Uterus (tissue), 3 donors: ENCODE measurements at regions not wholly inside any gene's neighbourhood (a gene's known extent, or its start where the extent isn't known, plus 50 kb on each side); places are given as distances from the start of the nearest gene placed in this dataset.

Experiments
- DNase-seq, 2 donors: peaks; one replicate each; pipeline ENCODE4 v3.0.0-alpha.2; 2019 to 2020
- H3K27ac ChIP-seq, 2 donors: fragments of 200-600 bp; sonication (generic); 1 replicate in 1 of 2; 2 replicates in 1 of 2; pipeline ENCODE4 v1.5.1; 2016 to 2018
- H3K27me3 ChIP-seq, 2 donors: fragments of 200-600 bp; sonication (generic); one replicate each; pipeline ENCODE4 v1.5.1; 2018 to 2019; ENCODE audit warnings: control low read depth in 1 of 2
- H3K36me3 ChIP-seq, 2 donors: fragments of 200-600 bp; sonication (generic); one replicate each; pipeline ENCODE4 v1.5.1; 2019; ENCODE audit warnings: control low read depth in 1 of 2
- H3K4me1 ChIP-seq, 2 donors: fragments of 200-600 bp; sonication (generic); one replicate each; pipeline ENCODE4 v1.5.1; 2018 to 2019; ENCODE audit warnings: control low read depth in 1 of 2
- H3K4me3 ChIP-seq, 2 donors: fragments of 200-600 bp; sonication (generic); 1 replicate in 1 of 2; 2 replicates in 1 of 2; pipeline ENCODE4 v1.5.1; 2018 to 2019; ENCODE audit warnings: mild to moderate bottlenecking in 1 of 2
- H3K9me3 ChIP-seq, 2 donors: fragments of 200-600 bp; sonication (generic); one replicate each; pipeline ENCODE4 v1.5.1; 2019; ENCODE audit warnings: control low read depth in 1 of 2
- CTCF ChIP-seq, 4 experiments: fragments of 200-600 bp in 2 of 4; fragments of 450-650 bp in 2 of 4; sonication (generic) in 2 of 4; IDR thresholded peaks; one replicate each; pipeline ENCODE4 v1.5.1; 2016 to 2019; ENCODE audit warnings: antibody characterized with exemption in 4 of 4, mild to moderate bottlenecking in 2 of 4, moderate library complexity in 1 of 4
- POLR2A ChIP-seq, 2 donors: fragments of 450-650 bp; IDR thresholded peaks; one replicate each; pipeline ENCODE4 v1.6.1; 2016; ENCODE audit warnings: antibody characterized with exemption in 2 of 2, mild to moderate bottlenecking in 1 of 2, moderate library complexity in 1 of 2
- intact Hi-C: fragments of 100-400 bp; cut with DNase I; formaldehyde crosslinking; loops from one replicate; pipeline ENCODE4 v1.15.1; 2023; ENCODE audit warnings: low total_unique reads
- donor health status: DM: yes; HTN: yes; CAD: no.

DNA sequence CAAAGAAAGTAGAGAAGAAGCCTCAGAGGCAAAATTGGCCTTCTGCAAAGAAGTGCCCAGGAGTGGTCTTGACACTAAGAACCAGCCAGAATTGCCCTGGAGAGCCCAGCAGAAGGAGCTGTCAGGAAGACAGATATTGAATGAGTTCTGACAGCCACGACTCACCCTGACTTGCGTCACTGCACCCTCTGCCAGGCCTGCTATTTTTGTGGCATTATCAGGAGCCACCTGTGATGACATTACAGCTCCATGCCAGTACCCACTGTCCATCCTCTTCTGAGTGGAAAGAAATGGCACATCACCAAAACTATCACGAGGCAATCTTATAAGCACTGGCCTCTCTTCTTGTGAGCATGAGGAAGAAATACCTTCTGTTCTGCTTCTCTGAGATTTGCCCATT lies 67.7 kb downstream of the SMIM20 start:
- no peak overlapping the region for H3K27ac ChIP-seq
- H3K4me1 ChIP-seq, result no peaks in the 10 kb centered on the region
- no peak overlapping the region for H3K4me3 ChIP-seq
- TF ChIP-seq POLR2A (IDR thresholded peaks at IDR 0.05) (no peak), CTCF (IDR thresholded peaks at IDR 0.05) (no peak)
- no peak for DNase-seq
- no peaks in the 10 kb centered on the region for H3K27me3 ChIP-seq
- no peaks in the 10 kb centered on the region for H3K36me3 ChIP-seq
- intact Hi-C loops, result no loop called here
- no peaks in the 10 kb centered on the region for H3K9me3 ChIP-seq

- intact Hi-C loops, result no loop called here
- no peak overlapping the region for H3K4me3 ChIP-seq
- H3K9me3 ChIP-seq, result no peaks in the 10 kb centered on the region
- no peak overlapping the region for H3K27ac ChIP-seq
- no peaks in the 10 kb centered on the region for H3K4me1 ChIP-seq
- TF ChIP-seq CTCF (IDR thresholded peaks at IDR 0.05), result no peak
- no peak for TF ChIP-seq POLR2A (IDR thresholded peaks at IDR 0.05)
- no peaks in the 10 kb centered on the region for H3K36me3 ChIP-seq
- no peaks in the 10 kb centered on the region for H3K27me3 ChIP-seq
- DNase-seq, result no peak
Measured at GRCh38 chr4:25982962-25983361, 68.9 kb downstream of the SMIM20 start.

- H3K27ac ChIP-seq, result no peak overlapping the region
- H3K36me3 ChIP-seq, result no peaks in the 10 kb centered on the region
- TF ChIP-seq CTCF (IDR thresholded peaks at IDR 0.05) (no peak), POLR2A (IDR thresholded peaks at IDR 0.05) (no peak)
- no peaks in the 10 kb centered on the region for H3K27me3 ChIP-seq
- no peaks in the 10 kb centered on the region for H3K9me3 ChIP-seq
- DNase-seq, result no peak
- H3K4me3 ChIP-seq, result no peak overlapping the region
- H3K4me1 ChIP-seq, result no peaks in the 10 kb centered on the region
- intact Hi-C loops, result no loop called here
Measured at GRCh38 chr4:25984266-25984665, 70.2 kb downstream of the SMIM20 start.

DNA sequence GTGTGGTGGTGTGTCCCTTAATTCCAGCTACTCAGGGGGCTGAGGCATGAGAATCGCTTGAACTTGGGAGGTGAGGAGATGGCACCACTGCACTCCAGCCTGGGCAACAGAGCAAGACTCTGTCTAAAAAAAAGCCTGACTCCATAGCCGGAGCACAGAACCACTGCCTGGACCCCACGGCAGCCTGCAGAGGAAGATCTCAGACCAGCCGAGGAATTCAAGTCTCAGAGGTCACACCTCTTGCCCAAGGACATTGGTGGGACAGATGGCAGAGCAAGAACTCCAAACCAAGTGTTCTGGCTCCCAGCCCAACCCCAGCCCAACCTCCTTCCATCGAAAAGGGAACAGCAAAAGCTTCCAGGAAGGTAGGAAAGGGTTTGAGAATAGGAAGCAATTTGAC lies 70.8 kb downstream of the SMIM20 start:
- Histone ChIP-seq H3K4me1 (no peaks in the 10 kb centered on the region), H3K27ac (no peak overlapping the region), H3K27me3 (no peaks in the 10 kb centered on the region), H3K4me3 (no peak overlapping the region), H3K9me3 (no peaks in the 10 kb centered on the region), H3K36me3 (no peaks in the 10 kb centered on the region)
- intact Hi-C loops, result no loop called here
- TF ChIP-seq CTCF (IDR thresholded peaks at IDR 0.05) (no peak), POLR2A (IDR thresholded peaks at IDR 0.05) (no peak)
- no peak for DNase-seq

- no peaks in the 10 kb centered on the region for H3K27me3 ChIP-seq
- intact Hi-C loops, result no loop called here
Measured at GRCh38 chr4:25986807-25987206, 72.8 kb downstream of the SMIM20 start.

More at GRCh38 chr4:25986807-25987206, 72.8 kb downstream of the SMIM20 start:
- Histone ChIP-seq H3K9me3 (no peaks in the 10 kb centered on the region), H3K4me3 (no peak overlapping the region), H3K36me3 (no peaks in the 10 kb centered on the region), H3K4me1 (no peaks in the 10 kb centered on the region), H3K27ac (no peak overlapping the region)
- DNase-seq, result no peak
- TF ChIP-seq CTCF (IDR thresholded peaks at IDR 0.05) (no peak), POLR2A (IDR thresholded peaks at IDR 0.05) (no peak)
